NCI-H526 (cell line): ENCODE measurements at regions not wholly inside any gene's neighbourhood (a gene's known extent, or its start where the extent isn't known, plus 50 kb on each side); places are given as distances from the start of the nearest gene placed in this dataset.

Source experiments
- DNase-seq, 2 experiments: peaks; one replicate each; lab custom pipeline; 2025; lab: John Stamatoyannopoulos, UW

GRCh38 chr5:107293541-107294210, 377.1 kb downstream of the EFNA5 start:
- no peak for DNase-seq

DNA sequence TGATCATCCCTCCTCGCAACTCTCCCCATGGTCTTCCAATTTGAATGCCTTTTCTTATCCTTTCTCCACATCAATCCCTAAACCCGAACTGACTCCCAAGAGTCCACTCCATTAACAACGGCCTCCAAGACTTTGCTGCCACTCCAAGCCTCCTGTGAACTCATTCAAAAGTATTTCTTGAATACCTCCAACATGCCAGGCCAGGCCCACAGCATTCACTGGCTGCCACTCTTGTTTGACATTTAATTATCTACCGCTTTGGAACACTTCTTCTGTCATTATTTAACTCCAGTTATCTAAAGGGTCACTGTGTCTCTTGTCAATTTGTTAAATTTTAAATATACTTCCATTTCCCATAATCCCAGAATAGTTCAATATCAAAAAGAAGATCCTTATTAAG, 378.9 kb downstream of the EFNA5 start:
- no peak for DNase-seq

GRCh38 chr5:107290780-107291398, 379.8 kb downstream of the EFNA5 start:
- peak in 1 of 2 experiments; percentile 12 for DNase-seq

GRCh38 chr5:107289030-107289714, 381.6 kb downstream of the EFNA5 start:
- no peak for DNase-seq

DNA sequence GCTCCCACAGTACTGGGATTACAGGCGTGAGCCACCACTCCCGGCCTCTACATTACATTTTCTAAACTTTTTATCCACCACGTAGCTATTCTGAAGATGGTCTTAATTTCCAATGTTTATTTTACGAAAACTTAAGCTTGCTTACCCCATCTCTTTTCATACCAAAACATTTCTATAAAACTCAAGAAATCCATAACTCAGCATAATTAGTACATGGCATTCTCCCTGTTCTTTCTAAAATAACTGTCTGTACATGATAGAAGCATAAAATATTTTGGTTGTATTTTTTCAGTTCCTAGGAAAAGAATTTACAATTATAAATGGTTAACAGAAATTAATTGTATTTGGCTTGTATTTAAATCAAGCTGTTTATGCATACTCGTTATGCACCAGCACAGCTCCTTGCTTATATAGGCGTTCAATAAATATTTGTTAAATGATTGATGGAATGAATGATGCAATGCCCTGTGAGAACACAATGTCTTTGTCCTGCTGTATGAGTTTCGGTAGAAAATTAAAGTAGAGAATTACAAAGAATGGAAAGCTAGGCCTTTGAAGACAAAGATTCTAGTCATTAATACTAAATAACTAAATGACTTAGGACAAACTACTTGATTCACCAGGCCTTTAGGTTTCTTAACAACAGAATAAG, 384.2 kb downstream of the EFNA5 start:
- no peak for DNase-seq

GRCh38 chr5:107285772-107286171, 385.0 kb downstream of the EFNA5 start:
- DNase-seq = no peak

DNA sequence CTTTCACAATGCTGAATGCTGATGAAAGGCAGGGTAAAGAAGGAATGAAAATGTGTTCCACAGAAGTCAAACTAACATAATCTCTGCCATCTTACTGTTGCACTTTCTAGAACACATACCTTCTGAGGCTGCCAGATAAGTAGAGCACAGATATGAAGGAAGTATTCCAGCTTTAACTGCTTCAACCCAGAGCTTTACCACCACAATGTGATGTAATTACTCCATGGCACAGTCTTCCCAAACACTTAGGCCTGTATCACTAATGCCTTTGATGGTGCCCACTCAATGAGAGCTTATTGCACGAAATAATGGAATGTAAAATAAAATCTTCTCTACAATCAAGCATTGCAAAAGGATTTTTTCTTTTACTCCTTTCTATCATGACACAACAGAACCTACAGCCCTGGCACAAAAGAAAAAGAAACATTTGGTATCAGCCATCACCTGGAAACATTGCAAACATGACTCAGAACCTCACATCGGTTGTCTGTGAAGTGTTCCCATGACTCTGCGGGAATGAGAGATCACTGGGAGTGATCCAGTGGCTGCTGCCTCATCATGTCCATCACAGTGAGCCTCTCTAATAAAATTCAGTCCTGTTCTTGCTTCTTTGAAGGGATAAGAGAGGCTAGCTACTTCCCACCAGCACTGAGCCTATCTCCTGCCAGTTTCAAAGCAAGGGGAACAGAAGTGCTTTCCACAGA, 385.8 kb downstream of the EFNA5 start:
- no peak for DNase-seq

DNA sequence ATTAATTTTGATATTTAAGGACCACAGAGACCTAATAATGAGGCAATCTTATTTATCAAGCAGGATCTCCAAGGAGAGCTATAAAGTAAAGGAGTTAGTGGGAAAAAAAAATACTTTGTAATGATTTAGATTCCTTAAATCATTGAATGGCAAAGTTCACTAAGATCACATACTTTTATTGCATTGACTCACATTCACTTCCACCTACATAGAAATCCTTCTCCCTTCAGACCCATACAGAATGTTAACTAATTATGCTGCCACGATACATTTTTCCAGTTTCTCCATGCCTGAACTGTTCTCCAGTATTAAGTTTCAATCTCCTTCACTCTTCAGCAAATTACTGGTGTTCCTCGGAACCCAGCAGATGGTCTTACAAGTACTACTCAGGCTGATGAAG, 388.7 kb downstream of the EFNA5 start:
- no peak for DNase-seq

DNA sequence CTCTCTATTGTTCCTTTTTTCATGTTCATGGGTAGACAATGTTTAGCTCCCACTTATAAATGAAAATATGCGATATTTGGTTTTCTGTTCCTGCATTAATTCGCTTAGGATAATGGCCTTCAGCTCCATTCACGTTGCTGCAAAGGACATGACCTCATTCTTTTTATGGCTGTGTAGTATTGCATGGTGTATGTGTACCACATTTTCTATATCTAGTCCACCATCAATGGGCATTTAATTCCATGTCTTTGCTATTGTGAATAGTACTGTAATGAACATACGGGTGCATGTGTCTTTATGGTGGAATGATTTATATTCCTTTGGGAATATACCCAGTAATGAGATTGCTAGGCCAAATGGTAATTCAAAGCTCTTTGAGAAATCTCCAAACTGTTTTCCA, 392.0 kb downstream of the EFNA5 start:
- peak in 1 of 2 experiments; percentile 6 for DNase-seq

- no peak for DNase-seq
Measured at GRCh38 chr5:107277485-107278125, 393.1 kb downstream of the EFNA5 start.

- DNase-seq = no peak
Measured at GRCh38 chr5:107275333-107275732, 395.4 kb downstream of the EFNA5 start.

GRCh38 chr5:107274571-107274970, 396.2 kb downstream of the EFNA5 start:
- no peak for DNase-seq

GRCh38 chr5:107272954-107273353, 397.8 kb downstream of the EFNA5 start:
- DNase-seq = no peak

DNA sequence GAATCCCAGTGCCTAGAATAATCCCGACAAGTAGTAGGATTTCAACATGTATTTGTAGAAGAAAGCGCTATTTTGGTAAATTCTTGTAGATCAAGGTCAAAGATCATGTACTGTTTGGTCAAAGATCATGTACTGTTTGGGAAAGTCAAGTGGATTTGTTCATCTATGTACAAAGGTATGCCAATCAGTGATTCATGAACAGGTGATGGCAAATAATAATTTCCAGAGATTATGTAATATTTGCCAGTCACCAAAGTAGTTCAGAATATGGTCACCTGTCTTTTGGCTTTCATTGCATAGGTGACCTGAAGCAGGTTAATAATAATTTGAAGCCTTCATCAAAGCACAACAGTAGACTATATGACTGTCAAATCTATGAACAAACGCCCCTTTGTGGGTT, 398.2 kb downstream of the EFNA5 start:
- no peak for DNase-seq

DNA sequence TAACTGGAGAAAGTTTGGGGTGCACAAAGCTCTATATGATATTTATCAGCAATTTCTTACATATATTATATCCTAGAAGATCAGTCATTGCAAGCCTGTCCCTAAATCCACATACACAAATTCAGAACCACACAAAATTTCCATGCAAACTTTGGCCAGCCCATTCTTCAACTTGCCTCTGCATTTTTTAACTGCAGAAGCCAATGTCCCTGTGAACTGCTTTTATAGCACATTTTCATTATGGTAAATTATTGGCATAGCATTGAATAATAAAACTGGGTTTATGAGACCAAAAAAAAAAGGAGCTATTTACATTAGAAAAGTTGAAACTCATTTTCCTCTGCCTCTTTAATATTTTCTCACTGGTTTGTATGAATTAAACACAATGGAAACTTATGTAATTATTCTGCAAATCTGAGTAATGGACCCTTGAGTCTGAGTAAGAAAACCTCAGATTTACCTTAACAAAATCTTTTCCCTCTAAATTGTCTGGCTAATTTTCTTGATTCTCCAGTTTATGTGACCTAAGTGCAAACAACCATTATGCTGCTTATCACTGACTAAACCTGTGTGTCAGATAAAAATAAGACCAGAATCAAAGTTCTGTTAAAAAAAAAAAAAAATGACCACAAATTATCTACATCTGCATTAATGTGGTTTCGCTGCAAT, 398.9 kb downstream of the EFNA5 start:
- no peak for DNase-seq

DNA sequence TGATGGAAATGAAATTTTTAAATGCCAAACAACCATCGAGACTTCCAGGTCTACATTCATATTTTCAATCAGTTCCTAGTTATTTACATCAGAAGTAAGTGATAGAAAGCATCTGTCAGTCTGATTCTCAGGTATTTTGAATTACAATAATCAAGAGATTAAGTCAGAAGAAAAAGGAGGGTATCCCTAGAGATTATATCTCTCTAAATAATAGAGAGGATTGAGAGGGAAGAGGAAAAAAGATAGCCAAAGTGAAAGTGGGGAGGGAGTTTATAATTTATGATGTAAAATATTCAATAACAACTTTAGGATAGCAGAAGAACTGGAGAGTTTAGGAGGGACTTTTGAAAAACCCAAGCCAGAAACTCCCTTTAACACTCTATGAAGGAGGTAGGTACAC, 400.2 kb downstream of the EFNA5 start:
- DNase-seq = no peak

- DNase-seq = no peak
Measured at GRCh38 chr5:107269678-107270077, 401.1 kb downstream of the EFNA5 start.

DNA sequence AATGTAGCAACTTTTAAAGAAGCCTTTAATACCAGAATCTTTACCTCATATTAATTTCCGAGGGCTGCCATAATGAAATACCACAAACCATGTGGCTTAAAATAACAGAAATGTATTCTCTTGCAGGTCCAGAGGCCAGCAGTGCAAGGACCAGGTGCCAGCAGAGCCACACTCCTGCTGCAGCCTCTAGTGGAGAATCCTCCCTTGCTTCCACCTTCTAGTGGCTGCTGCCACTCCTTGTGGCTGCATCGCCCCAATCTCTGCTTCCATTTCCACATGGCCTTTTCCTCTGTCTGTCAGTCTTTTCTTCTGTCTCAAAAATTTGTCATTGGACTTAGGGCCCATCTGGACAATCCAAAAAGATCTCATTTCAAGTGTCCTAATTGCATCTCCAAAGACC, 401.5 kb downstream of the EFNA5 start:
- DNase-seq = no peak

GRCh38 chr5:107268241-107268640, 402.5 kb downstream of the EFNA5 start:
- no peak for DNase-seq

DNA sequence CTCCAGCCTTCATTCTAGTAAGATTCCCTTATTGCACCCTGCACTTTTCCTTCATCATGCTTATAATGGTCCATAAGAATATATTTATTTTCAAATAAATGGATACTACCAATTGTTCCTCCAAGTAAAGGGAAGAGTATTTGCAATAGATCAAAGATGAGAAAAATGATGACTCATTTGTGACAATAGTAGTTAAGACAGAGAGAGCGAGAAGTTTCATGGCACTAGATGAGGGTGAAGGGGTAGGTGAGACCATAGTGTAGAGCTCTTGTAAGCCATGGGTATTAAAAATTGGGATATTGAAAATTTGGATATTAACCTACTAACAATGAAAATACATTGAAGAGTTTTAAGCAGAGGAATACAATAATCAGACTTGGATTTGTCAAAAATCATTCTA, 404.6 kb downstream of the EFNA5 start:
- DNase-seq = no peak

GRCh38 chr5:107265193-107265592, 405.5 kb downstream of the EFNA5 start:
- DNase-seq = no peak
